Ureter (tissue), 1 donor: ENCODE measurements at regions not wholly inside any gene's neighbourhood (a gene's known extent, or its start where the extent isn't known, plus 50 kb on each side); places are given as distances from the start of the nearest gene placed in this dataset.
A peak's percentile ranks its signal among the peaks of the same experiment; 100 is the strongest.

Experiments
- DNase-seq: peaks from one replicate; pipeline ENCODE4 v3.0.0-alpha.2; 2020; ENCODE audit warnings: low spot score
- donor health status: DM: yes; HTN: yes; CAD: no.

GRCh38 chr14:36083317-36083716, 93.2 kb downstream of the PTCSC3 start:
- no peak for DNase-seq

GRCh38 chr14:36078080-36078479, 98.4 kb downstream of the PTCSC3 start:
- no peak for DNase-seq

- no peak for DNase-seq
Measured at GRCh38 chr14:36076197-36076596, 100.3 kb downstream of the PTCSC3 start.

GRCh38 chr14:36075203-36075602, 101.3 kb downstream of the PTCSC3 start:
- DNase-seq = no peak

- DNase-seq = no peak
Measured at GRCh38 chr14:36070720-36071043, 105.8 kb downstream of the PTCSC3 start.

GRCh38 chr14:36070031-36070719, 106.3 kb downstream of the PTCSC3 start:
- DNase-seq = peak; percentile 52

GRCh38 chr14:36069535-36069900, 107.0 kb downstream of the PTCSC3 start:
- DNase-seq = no peak

- DNase-seq = no peak
Measured at GRCh38 chr14:36068777-36069534, 107.6 kb downstream of the PTCSC3 start.

- no peak for DNase-seq
Measured at GRCh38 chr14:36067428-36068187, 108.9 kb downstream of the PTCSC3 start.

GRCh38 chr14:36066636-36067035, 109.9 kb downstream of the PTCSC3 start:
- DNase-seq = no peak

- no peak for DNase-seq
Measured at GRCh38 chr14:36065831-36066230, 110.7 kb downstream of the PTCSC3 start.

GRCh38 chr14:36059531-36059930, 117.0 kb downstream of the PTCSC3 start:
- DNase-seq = no peak

GRCh38 chr14:36057452-36058116, 118.9 kb downstream of the PTCSC3 start:
- DNase-seq = no peak

GRCh38 chr14:36056845-36057244, 119.7 kb downstream of the PTCSC3 start:
- DNase-seq = no peak

- no peak for DNase-seq
Measured at GRCh38 chr14:36055681-36056225, 120.8 kb downstream of the PTCSC3 start.

GRCh38 chr14:36055052-36055378, 121.5 kb downstream of the PTCSC3 start:
- no peak for DNase-seq

- DNase-seq = no peak
Measured at GRCh38 chr14:36054353-36055051, 122.0 kb downstream of the PTCSC3 start.

GRCh38 chr14:36052681-36053080, 123.8 kb downstream of the PTCSC3 start:
- no peak for DNase-seq

- DNase-seq = no peak
Measured at GRCh38 chr14:36052063-36052462, 124.5 kb downstream of the PTCSC3 start.

GRCh38 chr14:36048667-36049066, 127.9 kb downstream of the PTCSC3 start:
- no peak for DNase-seq

GRCh38 chr14:36047912-36048311, 128.6 kb downstream of the PTCSC3 start:
- DNase-seq = no peak

GRCh38 chr14:36035675-36036074, 140.8 kb downstream of the PTCSC3 start:
- DNase-seq = no peak
